AG09319 (cell line): ENCODE measurements at regions not wholly inside any gene's neighbourhood (a gene's known extent, or its start where the extent isn't known, plus 50 kb on each side); places are given as distances from the start of the nearest gene placed in this dataset.

Experiments
- DNase-seq: peaks from one replicate; pipeline ENCODE4 v3.0.0-alpha.2; 2010; ENCODE audit warnings: low read depth; ENCODE audit errors: extremely low read depth
- CTCF ChIP-seq: IDR thresholded peaks from 2 replicates; pipeline ENCODE4 v1.5.1; 2011; ENCODE audit warnings: low read depth, mild to moderate bottlenecking, inconsistent platforms, low read length, moderate library complexity

GRCh38 chr4:111208970-111209369, 586.1 kb upstream of the PITX2 start:
- TF ChIP-seq CTCF = no peak
- DNase-seq = no peak

GRCh38 chr4:111209706-111210105, 586.8 kb upstream of the PITX2 start:
- no peak for TF ChIP-seq CTCF

GRCh38 chr4:111210595-111210994, 587.7 kb upstream of the PITX2 start:
- no peak for DNase-seq
- TF ChIP-seq CTCF = no peak

More at GRCh38 chr4:111209706-111210105, 586.8 kb upstream of the PITX2 start:
- no peak for DNase-seq

- TF ChIP-seq CTCF = no peak
- no peak for DNase-seq
Observed at GRCh38 chr4:111213531-111213930, 590.7 kb upstream of the PITX2 start.

- DNase-seq = no peak
- TF ChIP-seq CTCF = no peak
Observed at GRCh38 chr4:111214371-111214770, 591.5 kb upstream of the PITX2 start.

- no peak for TF ChIP-seq CTCF
- no peak for DNase-seq
Observed at GRCh38 chr4:111215755-111216154, 592.9 kb upstream of the PITX2 start.

GRCh38 chr4:111216791-111217190, 593.9 kb upstream of the PITX2 start:
- no peak for TF ChIP-seq CTCF

More at GRCh38 chr4:111216791-111217190, 593.9 kb upstream of the PITX2 start:
- DNase-seq = no peak
